HG03175 (cell line): ENCODE measurements at regions not wholly inside any gene's neighbourhood (a gene's known extent, or its start where the extent isn't known, plus 50 kb on each side); places are given as distances from the start of the nearest gene placed in this dataset.

Experiments
- ATAC-seq: cut with Tn5 transposase; IDR thresholded peaks from one replicate; pipeline ENCODE4 v1.9.1; 2021; ENCODE audit warnings: mild to moderate bottlenecking, moderate library complexity; ENCODE audit not compliant: unreplicated experiment

DNA sequence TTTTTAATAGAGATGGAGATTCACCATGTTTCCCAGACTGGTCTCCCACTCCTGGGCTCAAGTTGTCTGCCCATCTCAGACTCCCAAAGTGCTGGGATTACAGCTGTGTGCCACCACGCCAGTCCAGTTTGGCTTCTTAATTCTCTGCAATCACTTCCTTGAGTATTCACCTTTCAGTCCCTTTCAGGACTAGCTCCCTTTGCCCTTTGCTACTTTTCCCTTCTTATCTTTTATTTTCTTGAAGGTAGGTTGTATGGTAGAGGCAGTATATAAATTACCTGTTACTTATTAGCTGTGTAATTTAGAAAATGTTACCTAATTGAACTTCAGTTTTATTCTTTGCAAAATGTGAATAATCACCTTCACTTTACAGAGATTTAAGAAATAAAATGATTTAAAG lies 285.8 kb downstream of the FGF9 start:
- no peak for ATAC-seq

- no peak for ATAC-seq
Measured at GRCh38 chr13:21957833-21958232, 287.0 kb downstream of the FGF9 start.

- ATAC-seq = no peak
Measured at GRCh38 chr13:21960108-21960507, 289.2 kb downstream of the FGF9 start.

DNA sequence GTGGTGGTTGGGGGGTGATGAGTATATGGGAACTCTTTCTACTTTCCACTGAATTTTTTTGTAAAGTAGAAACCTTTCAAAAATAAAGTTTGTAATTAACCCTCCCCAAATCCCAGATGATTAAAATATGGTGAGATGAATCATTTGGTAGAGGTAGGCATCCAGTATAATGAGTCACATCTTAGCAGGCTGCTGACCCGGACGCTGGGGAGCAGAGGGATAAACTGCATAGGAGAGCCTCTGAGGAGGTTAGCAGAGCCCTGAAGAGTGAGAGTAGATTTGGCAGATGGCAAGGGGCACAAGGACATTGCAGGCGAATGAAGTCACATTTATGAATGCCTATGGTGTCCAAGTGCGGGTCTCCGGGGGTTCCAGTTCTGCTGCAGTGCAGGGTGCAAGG lies 293.8 kb downstream of the FGF9 start:
- ATAC-seq = no peak

- ATAC-seq = no peak
Measured at GRCh38 chr13:21965095-21965494, 294.2 kb downstream of the FGF9 start.

- no peak for ATAC-seq
Measured at GRCh38 chr13:21966014-21966413, 295.1 kb downstream of the FGF9 start.

GRCh38 chr13:21967871-21968270 lies 297.0 kb downstream of the FGF9 start:
- ATAC-seq = no peak

DNA sequence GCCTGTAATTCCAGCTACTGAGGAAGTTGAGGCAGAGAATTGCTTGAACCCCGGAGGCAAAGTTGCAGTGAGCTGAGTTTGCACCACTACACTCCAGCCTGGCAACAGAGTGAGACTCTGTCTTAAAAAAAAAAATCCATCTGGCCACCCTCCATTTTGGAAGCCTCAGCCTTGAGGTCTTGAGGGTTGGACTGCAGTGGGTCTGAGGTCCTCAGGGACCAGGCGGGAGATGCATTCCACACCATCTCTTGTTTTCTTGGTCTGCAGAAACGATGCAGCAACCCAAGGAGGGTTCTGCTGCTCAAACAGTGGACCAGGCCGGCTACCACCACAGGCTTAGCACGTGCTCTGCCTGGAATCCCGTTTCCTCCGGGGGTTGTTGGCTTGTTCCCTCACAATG lies 299.3 kb downstream of the FGF9 start:
- no peak for ATAC-seq

- ATAC-seq = no peak
Measured at GRCh38 chr13:21970918-21971317, 300.0 kb downstream of the FGF9 start.

GRCh38 chr13:21971662-21972621 lies 301.1 kb downstream of the FGF9 start:
- ATAC-seq = no peak

DNA sequence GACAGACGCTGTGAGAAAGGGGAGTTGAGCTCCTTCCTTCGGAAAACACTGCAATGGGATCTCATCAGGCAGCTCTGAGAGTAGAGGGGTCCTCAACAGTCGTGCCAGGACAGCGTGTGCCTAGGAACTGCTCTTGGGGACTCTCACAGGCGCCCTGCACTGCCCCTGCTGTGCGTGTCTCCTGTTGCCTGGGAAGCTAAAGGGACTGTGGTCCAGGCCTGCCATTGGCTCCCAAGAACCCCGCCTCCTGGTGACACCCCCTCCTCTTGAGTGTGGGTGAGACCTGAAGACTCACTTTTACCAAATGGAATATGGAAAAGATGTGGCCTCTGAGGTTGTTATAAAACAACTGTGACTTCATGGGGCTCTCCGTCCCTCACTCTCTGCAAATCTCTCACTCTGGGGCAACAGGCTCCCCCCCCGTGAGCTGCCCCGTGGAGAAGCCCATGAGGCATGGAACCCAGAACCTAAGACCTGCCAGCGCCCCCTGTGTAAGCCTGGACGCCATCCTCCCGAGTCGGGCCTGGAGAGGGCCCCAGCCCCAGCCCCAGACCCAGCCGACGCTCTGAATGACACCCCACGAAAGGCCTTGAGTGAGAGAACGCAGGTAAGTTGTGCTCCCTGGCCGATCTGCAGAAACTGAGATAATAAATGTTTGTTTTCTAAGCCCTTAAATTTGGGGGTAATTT lies 302.7 kb downstream of the FGF9 start:
- ATAC-seq = no peak

DNA sequence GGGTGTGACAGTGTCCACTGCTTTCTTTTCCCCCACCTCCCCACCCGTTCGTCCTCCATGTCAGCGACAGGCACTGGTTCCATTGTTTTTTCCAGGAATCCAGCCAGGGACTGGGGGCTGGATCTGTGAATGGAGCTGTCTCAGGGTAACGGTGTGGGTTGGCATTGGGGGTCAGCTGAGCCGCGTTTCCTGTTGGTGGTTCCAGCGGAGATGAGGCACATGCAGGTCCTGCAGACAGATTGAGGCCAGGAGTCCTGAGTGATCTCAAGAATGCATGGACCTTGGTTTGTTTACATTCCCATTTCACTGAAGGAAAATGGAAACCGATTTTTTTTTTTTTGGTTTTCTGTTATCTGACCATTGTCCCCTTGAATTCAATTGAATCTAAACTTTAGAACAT lies 303.9 kb downstream of the FGF9 start:
- no peak for ATAC-seq

DNA sequence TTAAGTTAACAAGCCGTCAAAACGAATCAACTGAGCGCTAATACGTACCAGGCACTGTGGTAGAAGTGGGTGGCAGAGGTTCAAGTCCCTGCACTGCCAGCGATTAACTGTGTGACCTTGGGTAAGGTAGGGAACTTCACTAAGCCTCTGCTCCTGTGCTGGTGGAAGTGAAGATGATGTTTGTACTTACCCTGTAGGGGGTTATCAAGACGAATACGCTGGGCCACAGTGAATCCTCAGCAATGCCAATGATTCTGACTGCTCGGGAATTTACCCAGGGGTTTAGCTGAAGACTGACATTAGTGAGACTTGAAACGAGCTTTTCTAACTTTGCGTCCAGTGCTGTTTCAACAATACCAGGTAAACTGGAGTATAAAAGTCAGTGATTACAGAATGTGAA lies 305.3 kb downstream of the FGF9 start:
- no peak for ATAC-seq

GRCh38 chr13:21979161-21979806 lies 308.4 kb downstream of the FGF9 start:
- no peak for ATAC-seq

DNA sequence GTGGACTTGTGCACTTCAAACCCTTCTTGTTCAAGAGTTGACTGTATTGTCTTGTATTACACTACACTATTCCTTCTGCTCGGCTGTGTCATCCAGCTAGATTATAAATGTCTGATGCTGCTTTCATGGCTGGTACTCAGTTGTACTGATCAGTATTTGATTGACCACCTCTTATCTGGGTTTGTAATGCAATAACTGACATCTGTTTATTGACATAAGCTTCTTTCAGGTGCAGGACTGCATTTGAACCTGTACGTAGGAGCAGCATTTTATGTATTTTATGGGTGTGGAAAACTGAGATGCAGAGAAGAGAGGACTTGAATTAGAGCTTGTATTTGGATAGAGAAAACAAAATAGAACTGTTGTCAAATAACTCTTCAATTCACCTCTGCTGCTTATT lies 309.2 kb downstream of the FGF9 start:
- ATAC-seq = no peak

DNA sequence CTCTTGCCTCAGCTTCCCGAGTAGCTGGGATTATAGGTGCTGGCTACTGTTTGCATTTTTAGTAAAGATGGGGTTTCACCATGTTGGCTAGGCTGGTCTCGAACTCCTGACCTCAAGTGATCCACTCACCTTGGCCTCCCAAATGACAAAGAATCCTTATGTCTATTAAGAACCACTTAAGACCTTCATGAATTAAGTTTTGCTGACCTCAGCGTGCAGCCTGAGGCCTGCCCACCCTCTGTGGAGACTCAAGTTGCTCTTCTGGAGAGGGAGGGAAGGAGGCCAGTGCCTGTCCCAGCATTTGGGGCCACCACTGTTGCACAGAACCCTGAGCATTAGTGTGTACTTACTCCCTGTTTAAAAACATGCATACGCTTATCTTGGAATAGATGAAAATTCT lies 313.3 kb downstream of the FGF9 start:
- no peak for ATAC-seq

GRCh38 chr13:21986602-21987001 lies 315.7 kb downstream of the FGF9 start:
- no peak for ATAC-seq

DNA sequence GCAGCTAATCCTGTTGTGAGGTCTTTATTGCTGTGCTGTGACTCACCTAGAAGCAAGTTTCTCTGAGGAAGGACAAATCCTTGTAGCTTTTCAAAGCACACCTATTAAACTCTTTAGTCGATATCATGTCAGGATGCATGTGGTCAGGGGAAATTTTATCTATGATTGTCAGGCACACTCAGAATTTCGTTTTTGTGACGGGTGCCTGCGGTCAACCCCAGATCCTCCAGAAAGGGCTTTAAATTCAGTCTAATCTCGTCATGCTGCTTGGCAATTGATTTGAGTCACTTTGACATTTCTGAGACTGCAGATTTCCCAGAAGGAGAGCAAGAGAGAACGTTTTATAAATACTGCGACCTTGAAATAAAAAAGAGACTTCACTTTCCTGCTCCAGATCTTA lies 316.9 kb downstream of the FGF9 start:
- ATAC-seq = no peak

DNA sequence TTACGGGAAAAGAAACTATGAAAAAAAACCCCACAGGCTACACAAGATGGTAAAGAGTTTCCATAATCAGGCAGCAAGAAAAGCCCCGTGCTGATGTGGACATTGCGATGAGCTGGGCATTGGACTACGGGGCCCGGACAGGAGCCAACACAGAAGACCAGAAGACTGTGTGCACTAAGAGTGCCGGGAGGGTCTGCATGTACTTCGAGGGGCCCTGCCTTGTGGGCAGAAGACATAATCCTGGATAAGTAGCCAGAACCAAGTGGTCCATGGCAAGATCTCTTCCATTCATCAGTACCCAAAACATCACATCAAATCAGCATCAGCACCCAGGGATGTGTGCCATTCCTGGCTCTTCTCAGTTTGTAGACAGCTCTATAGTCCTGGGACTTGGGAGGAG lies 317.8 kb downstream of the FGF9 start:
- no peak for ATAC-seq

DNA sequence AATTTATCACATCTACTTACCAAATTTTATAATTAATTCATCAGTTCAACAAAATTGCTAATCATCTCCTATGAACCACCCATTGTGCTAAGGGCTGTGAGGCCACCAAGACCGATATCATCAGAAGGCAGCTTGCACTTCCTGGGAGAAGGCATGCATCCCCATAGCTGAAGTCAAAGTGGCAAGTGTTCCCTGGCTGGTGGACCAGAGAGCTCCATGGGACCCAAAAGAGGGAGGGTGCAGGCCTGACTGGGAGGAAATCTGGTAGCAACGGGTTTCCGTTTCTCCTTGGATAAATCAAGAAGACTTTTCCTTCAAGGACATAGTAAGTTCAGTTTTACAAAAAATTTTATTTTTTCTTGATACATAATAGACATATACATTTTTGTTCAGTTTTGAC lies 325.2 kb downstream of the FGF9 start:
- ATAC-seq = no peak

DNA sequence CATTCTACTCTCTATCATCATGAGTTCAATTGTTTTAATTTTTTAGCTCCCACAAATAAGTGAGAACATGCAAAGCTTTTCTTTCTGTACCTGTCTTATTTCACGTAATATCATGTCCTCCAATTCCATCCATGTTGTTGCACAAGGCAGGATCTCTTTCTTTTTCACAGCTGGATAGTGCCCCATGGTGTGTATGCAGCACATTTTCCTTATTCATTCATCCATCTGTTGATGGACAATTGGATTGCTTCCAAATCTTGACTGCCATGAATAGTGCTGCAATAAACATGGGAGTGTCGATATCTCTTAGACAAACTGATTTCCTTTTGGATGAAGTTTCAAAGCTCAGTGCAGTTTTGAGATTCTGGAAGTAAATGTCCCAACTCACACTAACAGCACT lies 326.9 kb downstream of the FGF9 start:
- ATAC-seq = no peak
